HCT116 (cell line): ENCODE measurements at regions not wholly inside any gene's neighbourhood (a gene's known extent, or its start where the extent isn't known, plus 50 kb on each side); places are given as distances from the start of the nearest gene placed in this dataset.

ENCODE experiments used
- ATAC-seq: fragments of 200-7000 bp; cut with Tn5 transposase; 2 replicates; pipeline ENCODE4 v1.9.1; 2020; ENCODE audit warnings: mild to moderate bottlenecking, moderate library complexity
- BruUV-seq: library from RNA; stranded (reverse); fragments of 400-500 nt; replicated peaks from 2 replicates; lab custom pipeline; 2021; lab: Mats Ljungman, UMichigan
- CTCF ChIA-PET: fragments of 300-600 bp; sonication (Branson Sonifier 250); formaldehyde crosslinking; loops from one replicate; lab custom pipeline; 2021; ENCODE audit warnings: antibody characterized with exemption; lab: Charles Lee
- POLR2A ChIA-PET: fragments of 300-600, 350-600 bp; sonication (Branson Sonifier 250); formaldehyde crosslinking; loops from one replicate; lab custom pipeline; 2021; ENCODE audit warnings: antibody characterized with exemption; lab: Charles Lee
- RAD21 ChIA-PET, 2 experiments: fragments of 300-600 bp; sonication (Branson Sonifier 250); formaldehyde crosslinking; loops; one replicate each; lab custom pipeline; 2023; ENCODE audit warnings: low total read pairs in 2 of 2; ENCODE audit not compliant: uncharacterized antibody in 2 of 2, unreplicated experiment in 2 of 2, low non-redundant PET in 1 of 2; lab: Charles Lee
- DNase-seq: peaks from one replicate; pipeline ENCODE4 v3.0.0-alpha.2; 2010; ENCODE audit warnings: low read depth, low spot score
- H2AFZ ChIP-seq: fragments of 200-600 bp; shearing (Covaris generic), sonication (generic); 2 replicates; pipeline ENCODE4 v1.6.1; 2017; ENCODE audit warnings: low read depth, mixed run types, mixed read lengths, antibody characterized with exemption, low read length; ENCODE audit not compliant: poor library complexity, severe bottlenecking
- H3K27ac ChIP-seq: 2 replicates; pipeline ENCODE4 v1.5.1; 2012; ENCODE audit warnings: low read depth, low read length
- H3K27me3 ChIP-seq: fragments of 200-600 bp; sonication (generic); 2 replicates; pipeline ENCODE4 v1.6.1; 2016; ENCODE audit warnings: mixed run types, low read length, mixed read lengths; ENCODE audit not compliant: insufficient read depth
- H3K36me3 ChIP-seq, 2 experiments: fragments of 200-500 bp in 1 of 2; fragments of 200-600 bp in 1 of 2; sonication (Bioruptor generic) in 1 of 2; sonication (generic) in 1 of 2; 2 replicates each; pipeline versions ENCODE4 v1.5.1 to v1.6.1; 2014 to 2016; ENCODE audit warnings: low read length in 2 of 2, inconsistent platforms in 1 of 2, mixed read lengths in 1 of 2, mixed run types in 1 of 2; ENCODE audit not compliant: insufficient read depth in 2 of 2, control insufficient read depth in 1 of 2
- H3K4me1 ChIP-seq, 2 experiments: fragments of 200-600 bp in 1 of 2; sonication (generic) in 1 of 2; 2 replicates each; pipeline versions ENCODE4 v1.5.1 to v1.6.1; 2012 to 2017; ENCODE audit warnings: low read length in 2 of 2, inconsistent platforms in 1 of 2, mild to moderate bottlenecking in 1 of 2, mixed read lengths in 1 of 2, mixed run types in 1 of 2, moderate library complexity in 1 of 2; ENCODE audit not compliant: insufficient read depth in 2 of 2, control insufficient read depth in 1 of 2
- H3K4me2 ChIP-seq: fragments of 200-600 bp; sonication (generic); 2 replicates; pipeline ENCODE4 v1.6.1; 2017; ENCODE audit warnings: mixed run types, low read length, mixed read lengths
- H3K4me3 ChIP-seq, 2 experiments: fragments of 200-600 bp in 1 of 2; sonication (generic) in 1 of 2; replicated peaks in 1 of 2; 2 replicates each; pipeline ENCODE4 v1.5.1; 2011 to 2016; ENCODE audit warnings: low read length in 2 of 2, control low read depth in 1 of 2, low read depth in 1 of 2, mild to moderate bottlenecking in 1 of 2, mixed read lengths in 1 of 2, mixed run types in 1 of 2
- H3K79me2 ChIP-seq: fragments of 200-600 bp; sonication (generic); 2 replicates; pipeline ENCODE4 v1.6.1; 2017; ENCODE audit warnings: mild to moderate bottlenecking, mixed run types, low read length, moderate library complexity, mixed read lengths; ENCODE audit not compliant: insufficient read depth
- H3K9ac ChIP-seq: fragments of 200-600 bp; sonication (generic); 2 replicates; pipeline ENCODE4 v1.6.1; 2016; ENCODE audit warnings: low read length, mixed read lengths
- H3K9me2 ChIP-seq: fragments of 200-600 bp; sonication (generic), shearing (Covaris generic); 2 replicates; pipeline ENCODE4 v1.6.1; 2017; ENCODE audit warnings: mixed run types, mild to moderate bottlenecking, moderate library complexity; ENCODE audit not compliant: insufficient read depth
- H3K9me3 ChIP-seq, 2 experiments: fragments of 200-500 bp in 1 of 2; fragments of 200-600 bp in 1 of 2; sonication (Bioruptor generic) in 1 of 2; sonication (generic) in 1 of 2; 2 replicates each; pipeline ENCODE4 v1.6.1; 2014 to 2017; ENCODE audit warnings: low read length in 2 of 2, mixed read lengths in 2 of 2, inconsistent platforms in 1 of 2, low read depth in 1 of 2, mild to moderate bottlenecking in 1 of 2, mixed run types in 1 of 2, moderate library complexity in 1 of 2; ENCODE audit not compliant: control insufficient read depth in 1 of 2, insufficient read depth in 1 of 2
- H4K20me1 ChIP-seq: fragments of 200-600 bp; sonication (generic), shearing (Covaris generic); 2 replicates; pipeline ENCODE4 v1.6.1; 2017; ENCODE audit warnings: mixed run types, mild to moderate bottlenecking, moderate library complexity; ENCODE audit not compliant: insufficient read depth
- ATF3 ChIP-seq: IDR thresholded peaks from 2 replicates; pipeline ENCODE4 v1.6.1; 2012
- CTCF ChIP-seq, 3 experiments: fragments of 200-600 bp in 1 of 3; sonication (generic) in 1 of 3; IDR thresholded peaks in 2 of 3; conservative IDR thresholded peaks in 1 of 3; 2 replicates each; pipeline ENCODE4 v1.5.1; 2012 to 2017; ENCODE audit warnings: low read depth in 2 of 3, low read length in 2 of 3, antibody characterized with exemption in 1 of 3, borderline replicate concordance in 1 of 3, control low read depth in 1 of 3, mild to moderate bottlenecking in 1 of 3, mixed read lengths in 1 of 3, mixed run types in 1 of 3, moderate library complexity in 1 of 3; ENCODE audit not compliant: insufficient read depth in 1 of 3
- ELF1 ChIP-seq: IDR thresholded peaks from 2 replicates; pipeline ENCODE4 v1.6.1; 2012; ENCODE audit warnings: low read depth, borderline replicate concordance
- EZH2 ChIP-seq: fragments of 200-600 bp; sonication (generic); IDR thresholded peaks from 2 replicates; pipeline ENCODE4 v1.6.1; 2017; ENCODE audit warnings: antibody characterized with exemption, mixed run types
- EZH2phosphoT487 ChIP-seq: fragments of 200-600 bp; IDR thresholded peaks from 2 replicates; pipeline ENCODE4 v1.6.1; 2018; ENCODE audit warnings: antibody characterized with exemption, borderline replicate concordance
- FOSL1 ChIP-seq: IDR thresholded peaks from 2 replicates; pipeline ENCODE4 v1.6.1; 2012; ENCODE audit warnings: low read depth
- MAX ChIP-seq: IDR thresholded peaks from 2 replicates; pipeline ENCODE4 v1.6.1; 2012
- RAD21 ChIP-seq: IDR thresholded peaks from 2 replicates; pipeline ENCODE4 v1.6.1; 2012; ENCODE audit warnings: low read depth, mild to moderate bottlenecking
- SIN3A ChIP-seq: IDR thresholded peaks from 2 replicates; pipeline ENCODE4 v1.6.1; 2012; ENCODE audit warnings: low read depth
- SRF ChIP-seq: IDR thresholded peaks from 2 replicates; pipeline ENCODE4 v1.6.1; 2012; ENCODE audit warnings: low read depth
- ZBTB33 ChIP-seq: IDR thresholded peaks from 2 replicates; pipeline ENCODE4 v1.6.1; 2011; ENCODE audit warnings: mild to moderate bottlenecking, low read length, moderate library complexity; ENCODE audit not compliant: insufficient replicate concordance; ENCODE audit errors: extremely low read depth
- ZNF274 ChIP-seq: fragments of 200-500 bp; sonication (Bioruptor generic); IDR thresholded peaks from 2 replicates; pipeline ENCODE4 v1.6.1; 2014; ENCODE audit warnings: mild to moderate bottlenecking, low read depth, low read length, inconsistent platforms
- intact Hi-C: fragments of 100-400 bp; cut with micrococcal nuclease; formaldehyde crosslinking; loops from 2 replicates; pipeline ENCODE4 v1.10.0; 2022

GRCh38 chr7:153829525-153829924 lies 222.7 kb upstream of the DPP6 start:
- intact Hi-C loops = no loop called here
- no peak for ATAC-seq
- TF ChIP-seq FOSL1 (no peak), ATF3 (no peak), ZNF274 (no peak), CTCF (IDR thresholded peaks at IDR 0.05 in 2 of 3, conservative IDR thresholded peaks at IDR 0.05 in 1 of 3; ENCODE audit: borderline replicate concordance in 1 of 3, insufficient read depth in 1 of 3, low read depth in 2 of 3, low read length in 2 of 3) (no peak), ZBTB33 (no peak), EZH2 (no peak), ELF1 (no peak), MAX (no peak), SRF (no peak), RAD21 (no peak), EZH2phosphoT487 (no peak), SIN3A (no peak)

More at GRCh38 chr7:153829525-153829924, 222.7 kb upstream of the DPP6 start:
- ChIA-PET CTCF (no interaction called here), POLR2A (no interaction called here), RAD21 (no interaction called here)
- Histone ChIP-seq H3K79me2 (no peaks in the 10 kb centered on the region), H3K4me1 (no peaks in the 10 kb centered on the region), H3K36me3 (no peaks in the 10 kb centered on the region), H2AFZ (no peak overlapping the region), H3K27me3 (no peaks in the 10 kb centered on the region), H4K20me1 (no peaks in the 10 kb centered on the region), H3K27ac (no peak overlapping the region), H3K9me2 (no peaks in the 10 kb centered on the region), H3K4me2 (no peak overlapping the region), H3K9me3 (peaks cover 8 to 16% of the 10 kb centered on the region in 2 experiments; a peak in 2 of 4 replicates), H3K9ac (no peak overlapping the region), H3K4me3 (no peak overlapping the region)
- BruUV-seq = no TSS peak
- no peak for DNase-seq
